ENCODE measurements at regions not wholly inside any gene's neighbourhood (a gene's known extent, or its start where the extent isn't known, plus 50 kb on each side); places are given as distances from the start of the nearest gene placed in this dataset.

GRCh38 chr18:59985289-59985688, 85.5 kb downstream of the PMAIP1 start:
- TF ChIP-seq CTCF (IDR thresholded peaks at IDR 0.05) (no peak), EZH2 (IDR thresholded peaks at IDR 0.05) (no peak), EZH2phosphoT487 (IDR thresholded peaks at IDR 0.05) (no peak)
